Stimulated activated CD4-positive, alpha-beta T cell treated with anti-CD3 and anti-CD28 coated beads, Interleukin-1b, Interleukin-23, amount 100 ng/mL, for 24 hours (primary cell): ENCODE measurements at regions not wholly inside any gene's neighbourhood (a gene's known extent, or its start where the extent isn't known, plus 50 kb on each side); places are given as distances from the start of the nearest gene placed in this dataset.
"Not testable (repeated sequence)": the region's sequence is repeated elsewhere in the genome, so short reads cannot be mapped to it uniquely, and the experiment has no call there.

ENCODE experiments used
- DNase-seq, 4 experiments: peaks; one replicate each; pipeline ENCODE4 v3.0.0-alpha.2; 2020; ENCODE audit warnings: low read depth in 4 of 4, low spot score in 1 of 4

DNA sequence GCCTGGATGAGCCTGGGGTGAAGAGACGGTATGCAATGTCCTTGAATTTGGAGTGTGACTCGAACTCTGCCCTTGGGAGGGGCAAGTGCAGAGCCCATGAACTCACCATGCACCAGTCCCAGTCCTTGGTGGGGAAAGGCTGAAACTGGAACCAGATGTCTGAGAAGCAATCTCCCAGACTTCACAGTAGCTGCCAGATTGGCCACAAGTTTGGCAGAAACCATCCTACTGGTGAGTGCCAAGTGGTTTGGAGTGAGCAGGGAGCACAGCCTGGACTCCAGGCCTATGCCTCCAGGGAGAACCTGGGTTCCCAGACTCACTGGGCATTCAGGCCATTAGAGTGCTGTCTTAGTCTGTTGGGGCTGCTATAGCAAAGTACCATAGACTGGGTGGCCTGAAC, 99.6 kb upstream of the LYZL1 start:
- no peak for DNase-seq

DNA sequence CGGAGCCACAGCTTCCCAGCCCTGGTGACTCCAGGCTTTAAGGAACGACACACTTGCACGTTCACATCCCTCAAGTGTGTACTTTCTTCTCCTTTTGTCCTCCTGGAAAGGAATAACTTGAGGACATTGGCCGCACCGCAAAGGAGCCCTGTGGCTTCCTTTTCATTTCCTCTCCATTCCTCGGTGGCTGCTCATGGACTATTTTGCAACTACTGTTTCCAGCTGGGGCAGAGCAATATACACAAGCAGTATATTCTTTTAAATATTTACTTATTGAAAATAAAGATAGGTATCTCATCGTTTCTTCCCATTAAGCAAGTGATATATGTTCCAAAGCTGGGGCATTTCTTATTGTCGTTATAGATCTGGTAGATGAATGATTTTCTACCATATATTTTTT, 97.2 kb upstream of the LYZL1 start:
- DNase-seq = no peak

DNA sequence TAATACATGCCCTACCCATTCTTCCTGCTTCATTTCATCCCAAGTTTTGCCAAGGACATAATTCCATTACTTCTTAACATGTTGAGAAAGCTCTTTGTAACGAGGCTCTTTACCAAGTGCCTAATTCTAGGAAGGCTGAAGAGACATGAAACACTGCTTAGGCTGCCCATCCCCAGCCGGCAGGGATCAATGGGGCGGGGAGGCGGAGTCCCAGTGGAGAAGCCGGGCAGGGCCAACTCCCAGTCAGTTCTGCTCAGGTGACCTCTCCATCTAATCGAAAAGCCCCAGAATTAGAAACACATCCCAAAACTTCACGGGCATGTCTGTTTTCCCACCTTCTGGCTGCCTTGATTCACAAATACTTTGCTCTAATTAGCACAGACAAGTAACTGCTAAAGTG, 89.5 kb upstream of the LYZL1 start:
- no peak for DNase-seq

DNA sequence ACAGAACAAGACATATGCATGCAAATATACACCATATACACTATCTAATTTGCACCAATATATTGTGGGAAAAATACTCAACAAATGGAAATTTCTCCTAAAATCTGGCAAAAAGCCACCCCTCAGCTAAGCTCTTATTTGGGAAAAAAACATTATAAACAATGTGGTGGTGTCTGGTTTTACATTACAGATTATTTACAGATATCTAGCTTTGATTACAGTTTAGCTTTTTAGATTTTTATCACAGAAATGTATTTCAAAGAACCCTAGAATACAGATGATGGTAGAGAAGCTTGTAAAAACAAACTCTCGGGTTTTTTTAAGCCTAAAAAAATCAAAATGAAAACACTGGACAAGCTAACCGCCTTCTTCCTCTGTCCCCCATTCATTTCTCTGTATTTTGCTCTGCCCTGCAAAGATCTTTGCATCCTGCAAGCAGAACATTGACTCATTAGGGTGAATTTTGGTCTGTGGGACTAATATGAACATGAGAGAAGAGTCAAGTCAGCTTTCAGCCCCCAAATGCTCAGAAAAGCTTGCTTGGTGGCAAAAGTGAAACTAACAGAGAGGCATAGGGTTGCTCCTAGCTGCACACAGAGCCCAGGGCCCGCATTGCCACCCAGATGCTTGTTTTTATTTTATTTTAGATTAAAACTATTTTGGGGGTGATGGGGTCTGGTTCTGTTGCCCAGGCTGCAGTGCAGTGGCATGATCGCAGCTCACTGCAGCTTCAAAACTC, 88.8 kb upstream of the LYZL1 start:
- DNase-seq = no peak

DNA sequence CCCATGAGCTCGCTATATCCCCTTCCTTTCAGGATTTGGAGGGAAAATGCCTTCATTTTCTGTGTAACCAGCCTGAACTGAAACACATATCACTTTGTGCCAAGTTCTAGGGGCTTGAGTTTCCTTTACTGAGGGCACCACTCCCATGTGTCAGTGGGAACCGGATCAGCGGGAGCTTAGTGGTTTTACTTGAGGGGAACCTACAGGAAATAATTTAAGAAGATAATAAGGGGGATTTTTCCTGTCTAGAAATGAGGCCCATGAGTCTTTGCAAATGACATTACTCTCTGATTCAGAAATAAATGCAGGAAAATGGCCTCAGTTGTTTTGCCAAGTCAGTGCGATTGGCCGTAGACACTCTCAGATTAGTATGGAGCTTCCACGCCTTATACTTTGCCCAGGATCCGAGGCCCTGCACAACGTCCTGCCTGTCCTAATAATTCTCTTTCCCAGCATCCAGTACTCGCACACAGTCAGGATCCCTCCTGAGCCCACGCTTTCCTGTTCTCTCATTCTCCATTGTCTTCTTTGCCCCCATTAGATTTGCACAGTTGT, 86.4 kb upstream of the LYZL1 start:
- DNase-seq = no peak

DNA sequence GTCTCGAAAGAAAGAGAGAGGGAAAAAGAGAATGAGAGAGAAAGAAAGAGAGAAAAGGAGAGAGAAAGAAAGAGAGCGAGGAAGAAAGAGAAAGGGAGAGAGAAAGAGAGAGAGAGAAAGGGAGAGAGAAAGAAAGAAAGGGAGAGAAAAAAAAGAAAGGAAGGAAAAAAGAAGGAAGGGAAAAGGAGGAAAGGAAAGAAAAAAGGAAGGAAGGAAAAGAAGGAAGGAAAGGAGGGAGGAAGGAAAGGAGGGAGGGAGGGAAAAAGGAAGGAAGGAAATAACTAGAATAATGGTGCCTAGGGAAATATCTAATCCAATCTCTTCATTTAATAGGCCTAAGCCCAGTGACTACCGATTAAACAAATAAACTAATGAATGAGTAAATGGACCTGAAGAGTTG, 85.4 kb upstream of the LYZL1 start:
- DNase-seq = no peak

DNA sequence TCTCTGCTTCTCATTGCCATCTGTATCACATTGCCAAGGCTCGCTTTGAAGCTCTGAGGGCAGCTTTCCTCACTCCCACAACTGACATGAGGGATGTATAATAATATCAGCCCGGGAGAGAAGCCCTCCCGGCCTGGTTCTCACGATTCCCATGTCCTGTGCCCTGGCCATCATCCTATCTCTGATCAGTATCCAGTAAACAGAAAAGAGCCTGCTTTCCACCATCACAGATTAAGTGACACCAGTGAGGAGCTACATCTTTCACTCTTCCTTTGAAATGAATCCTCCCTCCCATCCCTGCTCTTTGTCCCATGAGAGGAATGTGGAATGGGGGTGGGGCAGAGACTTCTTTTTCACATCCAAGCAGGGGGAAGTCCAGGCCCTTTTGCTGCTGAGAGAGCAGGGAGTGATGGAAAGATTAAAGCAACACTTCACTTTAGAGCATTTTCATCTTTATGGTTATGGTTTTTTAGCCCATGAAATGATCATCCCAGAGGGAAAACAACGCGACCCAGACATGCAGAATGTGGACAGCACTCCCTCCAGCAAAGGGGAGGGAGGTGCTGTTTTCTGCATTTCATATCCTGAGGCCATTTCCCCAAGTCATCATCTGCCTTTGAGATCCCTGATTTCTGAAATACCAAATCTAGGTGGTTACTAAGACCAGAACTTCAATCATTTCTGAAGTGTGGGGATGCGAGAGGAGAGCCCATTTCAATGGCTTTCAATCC, 84.6 kb upstream of the LYZL1 start:
- DNase-seq = no peak

DNA sequence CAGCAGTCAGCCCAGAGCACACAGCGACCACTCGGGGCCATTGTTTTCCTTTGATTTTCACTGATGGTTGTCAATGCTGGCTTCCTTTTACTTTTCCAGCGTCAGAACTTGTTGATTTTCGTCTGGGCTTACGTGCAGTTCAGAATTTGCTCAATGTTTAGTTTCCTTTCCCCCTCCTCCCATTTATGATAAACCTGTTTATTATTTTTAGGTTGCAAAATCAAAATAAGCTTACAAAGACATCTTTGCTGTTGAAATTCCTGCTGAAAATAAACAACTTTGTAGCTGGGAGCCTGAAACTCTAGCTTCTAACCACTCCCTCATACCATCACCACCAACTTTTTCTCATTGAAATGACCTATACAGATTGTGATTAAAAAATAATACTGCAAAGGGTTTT, 83.1 kb upstream of the LYZL1 start:
- no peak for DNase-seq

DNA sequence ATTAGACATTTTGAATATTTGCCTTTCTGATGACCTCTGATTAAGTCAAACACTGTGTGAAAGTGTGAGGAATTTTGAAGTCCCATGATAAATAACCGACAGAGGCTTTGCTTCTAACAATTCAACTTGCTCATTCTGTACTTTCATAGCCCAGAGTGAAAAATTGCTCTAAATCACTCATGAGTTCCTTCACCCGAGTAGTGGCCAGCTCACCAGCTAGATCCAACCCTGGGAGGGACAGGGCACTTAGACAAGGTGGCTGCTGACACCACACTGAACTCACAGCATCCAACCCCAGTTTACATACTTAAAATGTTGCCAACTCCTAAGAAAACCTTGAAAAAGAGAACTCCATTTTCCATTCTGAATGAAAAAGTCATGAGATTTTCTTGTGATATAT, 80.0 kb upstream of the LYZL1 start:
- no peak for DNase-seq

DNA sequence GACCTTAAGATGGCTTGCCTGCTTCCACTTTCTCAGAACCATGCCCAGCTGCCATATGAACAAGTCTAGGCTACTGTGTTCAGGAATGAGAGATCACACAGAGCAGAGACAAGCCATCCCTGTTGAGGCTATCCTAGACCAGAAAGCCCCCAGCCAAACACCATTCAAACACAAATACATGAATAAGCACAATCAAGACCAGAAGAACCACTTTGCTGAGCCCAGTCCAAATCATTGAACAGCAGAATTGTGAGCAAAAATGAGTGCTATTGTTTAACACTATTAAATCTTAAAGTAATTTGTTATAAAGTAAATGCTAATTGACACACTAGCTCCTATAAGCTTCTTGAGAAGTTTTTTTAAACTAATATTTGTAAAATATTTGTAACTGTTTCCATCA, 79.0 kb upstream of the LYZL1 start:
- DNase-seq = no peak

DNA sequence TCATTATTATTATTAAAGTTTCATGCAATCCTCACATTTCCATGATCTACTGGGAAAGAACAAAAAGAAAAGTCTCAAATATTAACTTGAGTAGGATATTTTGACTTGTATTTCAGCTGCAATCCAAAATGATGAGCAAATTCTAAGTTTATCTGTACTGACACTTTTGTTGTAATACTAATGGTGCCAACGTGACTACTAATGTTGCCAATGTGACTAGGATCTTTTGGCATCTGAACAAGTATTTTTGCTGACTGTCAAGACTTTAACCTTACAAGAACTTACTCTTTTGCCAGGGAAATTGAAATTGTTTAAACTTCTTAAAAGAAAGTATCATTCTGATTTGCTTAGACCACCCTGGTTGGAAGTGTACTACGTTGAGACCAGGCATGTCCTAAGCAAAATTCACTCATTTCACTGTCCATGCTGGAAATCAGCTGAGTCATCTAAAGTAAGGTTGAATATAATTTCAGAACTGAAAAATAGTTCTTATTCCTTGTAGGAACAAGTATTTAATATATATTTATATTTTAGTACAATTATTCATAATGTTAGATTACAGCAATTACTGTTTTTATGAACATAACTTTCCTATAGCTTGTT, 78.5 kb upstream of the LYZL1 start:
- DNase-seq = no peak

DNA sequence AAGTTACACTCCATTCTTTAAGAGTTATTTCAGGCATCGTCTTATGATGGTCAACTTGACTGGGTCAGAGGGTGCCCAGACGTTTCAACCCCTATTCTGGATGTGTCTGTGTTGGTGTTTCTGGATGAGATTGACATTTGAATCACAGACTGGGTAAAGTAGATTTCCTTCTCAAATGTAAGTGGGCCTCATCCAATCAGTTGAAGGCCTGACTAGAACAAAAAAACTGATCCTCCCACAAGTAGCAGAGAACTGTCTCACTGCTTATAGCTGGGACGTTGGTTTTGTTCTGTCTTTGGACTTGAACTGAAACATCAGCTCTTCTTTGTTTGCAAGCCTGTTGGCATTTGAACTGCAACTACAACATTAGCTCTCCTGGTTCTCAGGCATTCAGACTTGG, 76.3 kb upstream of the LYZL1 start:
- DNase-seq = no peak

DNA sequence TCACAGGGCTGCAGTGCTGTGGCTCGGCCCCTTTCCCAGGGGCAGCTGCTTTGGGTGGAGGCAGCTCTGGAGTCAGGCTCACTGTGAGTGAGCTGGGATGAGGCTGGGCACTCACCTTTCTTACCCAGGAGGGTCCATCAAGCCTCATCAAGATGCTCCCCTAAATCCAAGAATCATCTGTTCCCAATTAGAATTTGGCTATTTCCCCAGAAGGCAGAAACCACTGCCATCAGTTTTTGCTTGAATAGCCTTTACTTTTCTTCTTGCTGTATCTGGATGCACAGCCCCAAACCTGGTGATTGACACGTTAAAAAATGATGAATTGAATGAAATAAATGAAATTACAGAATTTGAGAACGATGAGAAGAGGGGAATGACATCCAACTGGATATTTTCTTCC, 74.3 kb upstream of the LYZL1 start:
- no peak for DNase-seq

DNA sequence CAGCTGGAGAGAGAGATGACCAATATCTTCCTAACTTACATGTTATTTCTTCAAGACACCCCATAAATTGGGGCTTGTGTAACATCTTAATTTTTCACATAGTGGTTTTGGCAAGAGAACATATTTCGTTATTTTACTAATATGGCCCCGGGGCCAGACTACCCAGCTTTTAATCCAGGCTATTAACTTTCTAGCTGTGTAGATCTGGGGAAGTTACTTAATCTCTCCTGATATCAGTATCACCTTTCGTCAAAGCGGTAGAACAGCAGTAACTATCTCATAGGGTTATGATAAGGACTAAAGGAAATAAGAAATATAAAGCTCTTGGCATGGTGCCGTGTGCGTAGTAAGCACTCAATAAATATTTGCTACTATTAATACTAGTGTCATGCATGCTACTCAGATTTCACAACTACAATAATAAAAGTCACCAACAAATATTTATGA, 71.6 kb upstream of the LYZL1 start:
- DNase-seq = no peak

DNA sequence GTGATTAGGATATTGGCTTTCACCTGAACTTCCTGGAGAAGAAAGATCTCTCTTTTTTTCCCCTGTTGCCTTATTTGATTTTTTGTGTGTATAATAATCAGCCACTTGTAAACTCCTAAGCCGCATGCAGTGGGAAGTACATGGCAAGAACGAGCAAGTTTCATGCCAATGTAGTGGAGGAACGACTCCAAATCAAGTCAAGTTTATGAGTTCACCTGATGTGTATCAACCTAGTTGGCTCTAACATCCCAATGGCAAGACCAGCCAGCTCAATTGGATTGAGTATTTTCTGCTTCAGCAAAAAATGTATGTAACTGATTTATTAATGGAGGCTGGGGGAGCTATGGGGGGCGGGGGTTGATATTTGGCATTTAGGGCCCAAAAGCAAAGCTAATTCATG, 65.5 kb upstream of the LYZL1 start:
- no peak for DNase-seq

DNA sequence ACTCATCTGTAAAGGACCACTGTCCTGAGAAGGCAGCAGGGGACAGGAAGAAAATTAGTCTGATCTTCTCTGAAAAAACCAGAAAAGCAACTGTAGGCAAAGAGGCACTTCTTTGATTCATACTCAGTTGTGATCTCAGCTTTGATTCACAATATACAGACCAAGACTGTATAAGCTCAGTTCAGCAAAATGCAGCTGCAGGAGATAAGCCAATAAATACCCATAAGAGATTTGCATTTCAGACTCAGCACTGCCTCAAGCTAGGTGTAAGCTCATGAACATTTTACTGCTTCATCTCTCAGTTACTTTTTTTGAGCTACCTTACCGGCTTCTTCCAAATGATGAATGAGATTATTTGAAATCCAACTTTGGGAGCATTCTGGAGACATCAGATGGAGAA, 64.2 kb upstream of the LYZL1 start:
- DNase-seq = no peak

DNA sequence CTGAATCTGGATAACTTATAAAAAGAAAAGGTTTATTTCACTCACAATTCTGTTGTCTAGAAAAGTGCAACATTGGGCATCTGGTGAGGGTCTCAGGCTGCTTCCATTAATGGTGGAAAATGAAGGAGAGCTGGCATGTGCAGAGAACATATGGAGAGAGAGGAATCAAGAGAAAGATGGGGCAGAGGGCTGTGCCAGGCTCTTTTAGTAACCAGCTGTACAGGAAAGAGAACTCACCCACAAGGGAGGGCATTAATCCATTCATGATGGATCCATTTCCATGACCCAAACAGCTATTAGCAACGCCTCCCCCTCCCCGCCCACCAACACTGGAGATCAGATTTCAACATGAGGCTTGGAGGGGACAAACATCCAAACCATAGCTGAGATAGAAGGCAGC, 61.7 kb upstream of the LYZL1 start:
- DNase-seq = no peak

DNA sequence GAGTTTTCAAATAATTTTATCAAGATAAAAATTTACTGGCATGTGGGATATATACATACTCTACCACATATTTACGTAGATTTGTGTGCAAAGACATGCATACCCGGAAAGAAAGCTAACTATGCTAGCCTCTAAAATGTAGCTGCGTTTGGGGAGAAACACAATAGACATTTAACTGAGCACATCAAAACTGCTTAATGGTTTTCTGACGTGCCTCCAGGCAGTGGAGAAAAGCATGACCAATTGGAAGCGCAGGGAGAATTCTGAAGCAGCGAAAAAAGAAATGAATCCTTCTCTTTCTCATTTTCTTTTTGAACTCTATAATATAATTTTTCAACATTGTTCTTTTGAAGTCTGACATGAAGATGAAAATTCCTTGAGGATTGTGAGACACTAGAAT, 60.3 kb upstream of the LYZL1 start:
- DNase-seq = no peak

DNA sequence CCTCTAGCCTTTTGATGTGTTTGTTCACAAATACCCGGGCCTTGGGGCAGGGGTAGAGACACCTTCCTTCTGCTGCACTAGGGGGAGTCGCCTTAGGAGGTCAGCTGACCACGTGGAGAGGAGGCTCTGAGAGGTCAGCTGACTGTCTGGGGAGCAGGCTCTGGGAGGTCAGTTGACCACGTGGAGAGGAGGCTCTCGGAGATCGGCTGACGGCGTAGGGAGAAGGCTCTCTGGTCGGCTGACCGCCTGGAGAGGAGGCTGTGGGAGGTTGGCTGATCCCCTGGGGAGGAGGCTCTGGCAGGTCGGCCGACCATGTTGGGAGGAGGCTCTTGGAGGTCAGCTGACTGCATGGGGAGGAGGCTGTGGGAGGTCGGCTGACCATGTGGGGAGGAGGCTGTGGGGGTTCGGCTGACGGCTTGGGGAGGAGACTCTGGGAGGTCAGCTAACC, 59.6 kb upstream of the LYZL1 start:
- DNase-seq = no peak

DNA sequence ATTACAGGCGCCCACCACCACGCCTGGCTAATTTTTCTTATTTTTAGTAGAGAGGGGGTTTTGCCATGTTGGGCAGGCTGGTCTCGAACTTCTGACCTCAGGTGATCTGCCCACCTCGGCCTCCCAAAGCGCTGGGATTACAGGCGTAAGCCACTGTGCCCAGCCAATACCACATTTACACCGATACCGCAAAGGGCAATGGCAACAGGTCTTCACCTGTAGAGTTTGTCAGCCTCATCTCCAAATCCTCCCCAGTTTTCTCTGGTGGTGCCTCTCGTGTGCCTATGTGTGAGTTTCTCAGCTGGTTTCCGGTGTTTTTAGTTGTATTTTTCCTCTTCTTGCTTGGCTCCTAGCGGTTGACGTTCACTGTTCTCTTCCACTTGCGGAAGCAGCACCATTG, 52.0 kb upstream of the LYZL1 start:
- not testable (repeated sequence) for DNase-seq

DNA sequence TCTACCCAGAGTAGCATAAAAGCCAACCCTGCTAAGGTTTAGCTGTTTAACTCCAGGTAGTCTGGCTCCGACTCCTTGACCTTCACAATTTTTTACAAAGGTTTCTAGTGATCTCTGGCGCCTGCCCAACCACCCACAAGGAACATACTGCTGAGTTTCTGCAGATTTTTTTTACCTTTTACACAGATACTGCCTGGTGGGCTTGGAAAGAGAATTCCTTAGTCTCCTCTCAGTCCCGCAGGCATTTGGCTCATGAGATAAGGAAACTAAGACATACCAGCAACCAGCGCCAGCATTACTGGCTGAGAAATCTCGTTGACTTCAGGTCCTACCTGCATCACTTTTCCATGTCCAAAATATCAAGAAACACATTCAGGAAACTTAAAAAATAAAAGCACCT, 51.1 kb upstream of the LYZL1 start:
- no peak for DNase-seq

DNA sequence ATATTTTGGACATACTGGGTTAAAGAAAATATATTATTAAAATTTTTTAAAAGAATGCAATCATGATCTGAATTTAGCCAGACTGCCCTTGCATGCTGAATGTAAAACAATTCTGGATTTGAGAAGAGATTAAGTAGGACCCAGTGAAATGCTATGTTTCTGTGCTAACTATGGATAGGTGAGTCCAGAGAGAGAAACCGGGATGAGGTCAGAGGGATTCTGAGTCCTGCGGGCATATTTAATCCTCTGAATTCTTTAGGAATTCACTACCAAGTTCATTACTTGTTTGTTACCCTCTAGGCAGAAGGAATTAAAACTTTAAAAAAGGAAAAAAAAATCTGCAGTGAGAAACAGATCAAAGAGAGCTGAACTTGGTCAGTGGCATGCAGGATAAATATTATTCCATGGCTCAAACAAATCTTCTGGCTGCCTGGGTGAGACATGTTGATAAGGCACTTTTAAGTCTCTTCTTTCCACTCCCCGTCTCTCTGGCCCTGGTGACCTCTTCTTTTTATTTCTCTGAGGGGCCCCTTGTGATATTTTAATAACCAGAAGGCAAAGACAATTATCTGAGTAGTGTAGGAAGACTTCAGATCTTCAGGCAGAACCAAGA, 50.2 kb upstream of the LYZL1 start:
- no peak for DNase-seq
